ENCODE measurements at regions not wholly inside any gene's neighbourhood (a gene's known extent, or its start where the extent isn't known, plus 50 kb on each side); places are given as distances from the start of the nearest gene placed in this dataset.

DNA sequence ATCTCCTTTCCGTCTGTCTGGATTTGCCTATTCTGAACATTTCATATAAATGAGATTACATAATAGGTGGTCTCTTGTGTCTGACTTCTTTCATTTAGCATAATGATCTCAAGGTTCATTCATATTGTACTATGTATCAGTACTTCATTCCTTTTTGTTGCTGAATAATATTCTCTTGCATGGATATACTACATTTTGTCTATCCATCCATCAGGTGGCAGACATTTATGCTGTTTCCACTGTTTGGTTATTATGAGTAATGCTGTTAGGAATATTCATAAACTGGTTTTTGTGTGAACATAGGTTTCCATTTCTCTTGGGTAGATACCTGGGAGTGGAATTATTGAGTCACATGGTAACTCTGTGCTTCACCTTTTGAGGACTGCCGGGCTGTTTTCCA is 148.2 kb upstream of the PMEPA1 start:
- Histone ChIP-seq H3K9me3 (ENCODE audit: control insufficient read depth in 4 of 4, insufficient read depth in 3 of 4, low read length in 3 of 4) (peaks cover 0 to 1% (median 0%) of the 10 kb centered on the region in 4 donors), H3K4me3 (no peak overlapping the region), H3K27ac (ENCODE audit: low read depth in 1 of 2, low read length in 1 of 2) (no peak overlapping the region), H3K9ac (ENCODE audit: insufficient read depth in 1 of 2, low read length in 2 of 2) (no peak overlapping the region), H3K4me1 (ENCODE audit: control insufficient read depth in 5 of 5, insufficient read depth in 5 of 5, low read length in 5 of 5) (no peaks in the 10 kb centered on the region), H3K27me3 (ENCODE audit: control insufficient read depth in 3 of 3, insufficient read depth in 3 of 3, low read length in 2 of 3) (no peaks in the 10 kb centered on the region), H3K36me3 (ENCODE audit: control insufficient read depth in 4 of 4, insufficient read depth in 4 of 4, low read length in 4 of 4) (no peaks in the 10 kb centered on the region)
- WGBS, 2 donors: 89 to 91% methylated on average over 2 of the region's 2 CpGs
- no peak for DNase-seq
- TF ChIP-seq, protein P1, sequence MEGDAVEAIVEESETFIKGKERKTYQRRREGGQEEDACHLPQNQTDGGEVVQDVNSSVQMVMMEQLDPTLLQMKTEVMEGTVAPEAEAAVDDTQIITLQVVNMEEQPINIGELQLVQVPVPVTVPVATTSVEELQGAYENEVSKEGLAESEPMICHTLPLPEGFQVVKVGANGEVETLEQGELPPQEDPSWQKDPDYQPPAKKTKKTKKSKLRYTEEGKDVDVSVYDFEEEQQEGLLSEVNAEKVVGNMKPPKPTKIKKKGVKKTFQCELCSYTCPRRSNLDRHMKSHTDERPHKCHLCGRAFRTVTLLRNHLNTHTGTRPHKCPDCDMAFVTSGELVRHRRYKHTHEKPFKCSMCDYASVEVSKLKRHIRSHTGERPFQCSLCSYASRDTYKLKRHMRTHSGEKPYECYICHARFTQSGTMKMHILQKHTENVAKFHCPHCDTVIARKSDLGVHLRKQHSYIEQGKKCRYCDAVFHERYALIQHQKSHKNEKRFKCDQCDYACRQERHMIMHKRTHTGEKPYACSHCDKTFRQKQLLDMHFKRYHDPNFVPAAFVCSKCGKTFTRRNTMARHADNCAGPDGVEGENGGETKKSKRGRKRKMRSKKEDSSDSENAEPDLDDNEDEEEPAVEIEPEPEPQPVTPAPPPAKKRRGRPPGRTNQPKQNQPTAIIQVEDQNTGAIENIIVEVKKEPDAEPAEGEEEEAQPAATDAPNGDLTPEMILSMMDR (IDR thresholded peaks at IDR 0.05; ENCODE audit: control extremely low read depth, extremely low read depth): no peak
- ATAC-seq (ENCODE audit: insufficient read depth, low FRiP score): no peak

DNA sequence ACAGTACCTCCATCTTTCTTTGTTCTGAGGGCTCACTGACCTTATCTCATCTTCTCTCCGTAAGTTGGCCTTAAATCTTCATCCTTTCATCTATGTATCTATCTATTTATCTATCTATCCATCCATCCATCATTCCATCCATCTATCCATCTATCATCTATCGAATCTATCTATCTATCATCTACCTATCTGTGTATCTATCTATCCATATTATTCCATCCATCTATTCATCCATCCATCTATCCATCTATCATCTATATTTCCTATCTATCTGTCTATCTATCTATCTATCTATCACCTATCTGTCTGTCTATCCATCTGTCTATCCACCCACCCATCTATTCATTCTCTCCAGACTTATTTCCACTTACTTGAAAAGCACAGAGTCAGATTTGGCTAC is 147.3 kb upstream of the PMEPA1 start:
- Histone ChIP-seq H3K27me3 (ENCODE audit: control insufficient read depth in 3 of 3, insufficient read depth in 3 of 3, low read length in 2 of 3) (no peaks in the 10 kb centered on the region), H3K27ac (ENCODE audit: low read depth in 1 of 2, low read length in 1 of 2) (no peak overlapping the region), H3K4me1 (ENCODE audit: control insufficient read depth in 5 of 5, insufficient read depth in 5 of 5, low read length in 5 of 5) (no peaks in the 10 kb centered on the region), H3K36me3 (ENCODE audit: control insufficient read depth in 4 of 4, insufficient read depth in 4 of 4, low read length in 4 of 4) (no peaks in the 10 kb centered on the region), H3K4me3 (no peak overlapping the region), H3K9me3 (ENCODE audit: control insufficient read depth in 4 of 4, insufficient read depth in 3 of 4, low read length in 3 of 4) (peaks cover 0 to 1% (median 0%) of the 10 kb centered on the region in 4 donors), H3K9ac (ENCODE audit: insufficient read depth in 1 of 2, low read length in 2 of 2) (no peak overlapping the region)
- 94 to 100% methylated on average over 2 of the region's 2 CpGs for WGBS, 2 donors
- ATAC-seq (ENCODE audit: insufficient read depth, low FRiP score) (no peak), DNase-seq (no peak)
- TF ChIP-seq, protein P1 (IDR thresholded peaks at IDR 0.05; ENCODE audit: control extremely low read depth, extremely low read depth): no peak

DNA sequence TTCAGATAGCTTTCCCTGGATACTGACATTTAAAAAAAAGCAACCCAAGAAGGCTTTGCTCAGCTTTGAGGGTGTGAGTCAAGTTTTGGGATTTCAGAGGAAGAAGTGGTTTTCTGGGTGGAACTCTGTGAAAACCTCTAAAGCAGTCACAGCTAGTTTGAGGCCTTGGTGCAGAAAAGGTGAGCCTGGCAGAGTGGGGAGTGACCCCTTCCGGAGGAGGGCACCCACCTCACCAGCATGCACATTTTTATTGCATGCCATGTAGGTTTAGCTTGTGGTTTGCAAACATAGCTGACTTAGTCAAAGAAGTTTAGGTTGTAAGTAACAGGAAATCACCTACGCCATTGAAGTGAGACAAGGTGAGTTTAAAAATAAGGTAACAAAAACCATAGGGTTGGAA is 146.8 kb upstream of the PMEPA1 start:
- no peaks in the 10 kb centered on the region for H3K27me3 ChIP-seq (ENCODE audit: control insufficient read depth in 3 of 3, insufficient read depth in 3 of 3, low read length in 2 of 3)
- no peaks in the 10 kb centered on the region for H3K4me1 ChIP-seq (ENCODE audit: control insufficient read depth in 5 of 5, insufficient read depth in 5 of 5, low read length in 5 of 5)
- DNase-seq (no peak), ATAC-seq (ENCODE audit: insufficient read depth, low FRiP score) (no peak)
- H3K4me3 ChIP-seq: no peak overlapping the region
- H3K9ac ChIP-seq (ENCODE audit: insufficient read depth in 1 of 2, low read length in 2 of 2): no peak overlapping the region
- H3K27ac ChIP-seq (ENCODE audit: low read depth in 1 of 2, low read length in 1 of 2): no peak overlapping the region
- 89 to 96% methylated on average over 2 of the region's 2 CpGs for WGBS, 2 donors
- H3K9me3 ChIP-seq (ENCODE audit: control insufficient read depth in 4 of 4, insufficient read depth in 3 of 4, low read length in 3 of 4): peaks cover 0 to 1% (median 0%) of the 10 kb centered on the region in 4 donors
- TF ChIP-seq, protein P1 (IDR thresholded peaks at IDR 0.05; ENCODE audit: control extremely low read depth, extremely low read depth): no peak
- H3K36me3 ChIP-seq (ENCODE audit: control insufficient read depth in 4 of 4, insufficient read depth in 4 of 4, low read length in 4 of 4): no peaks in the 10 kb centered on the region

DNA sequence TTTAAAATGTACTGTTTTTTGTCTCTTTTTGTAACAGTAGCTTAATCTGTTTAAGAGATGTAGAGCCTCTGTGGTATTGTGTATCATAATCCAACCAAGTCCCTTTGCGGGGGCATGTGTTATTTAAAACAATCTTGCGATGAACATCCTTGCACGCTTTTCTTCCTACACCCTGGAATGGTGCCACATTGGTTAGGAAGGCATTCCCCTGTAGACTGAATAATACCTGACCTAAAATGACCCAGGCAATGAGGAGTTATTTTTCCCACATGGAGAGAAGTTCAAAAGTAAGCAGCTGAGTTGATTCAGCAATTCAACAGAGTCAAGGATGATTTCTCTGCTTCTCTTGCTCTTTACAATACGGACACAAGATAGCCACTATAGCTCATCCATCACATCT is 142.0 kb upstream of the PMEPA1 start:
- TF ChIP-seq, protein P1 (IDR thresholded peaks at IDR 0.05; ENCODE audit: control extremely low read depth, extremely low read depth): no peak
- DNase-seq (peak in 2 of 3 donors; percentile 10 to 42), ATAC-seq (ENCODE audit: insufficient read depth, low FRiP score) (no peak)
- no peaks in the 10 kb centered on the region for H3K27me3 ChIP-seq (ENCODE audit: control insufficient read depth in 3 of 3, insufficient read depth in 3 of 3, low read length in 2 of 3)
- H3K27ac ChIP-seq (ENCODE audit: low read depth in 1 of 2, low read length in 1 of 2): no peak overlapping the region
- H3K36me3 ChIP-seq (ENCODE audit: control insufficient read depth in 4 of 4, insufficient read depth in 4 of 4, low read length in 4 of 4): no peaks in the 10 kb centered on the region
- 75 to 84% methylated on average over 4 of the region's 4 CpGs for WGBS, 2 donors
- H3K4me1 ChIP-seq (ENCODE audit: control insufficient read depth in 5 of 5, insufficient read depth in 5 of 5, low read length in 5 of 5): no peaks in the 10 kb centered on the region
- H3K4me3 ChIP-seq: no peak overlapping the region
- no peak overlapping the region for H3K9ac ChIP-seq (ENCODE audit: insufficient read depth in 1 of 2, low read length in 2 of 2)
- no peaks in the 10 kb centered on the region for H3K9me3 ChIP-seq (ENCODE audit: control insufficient read depth in 4 of 4, insufficient read depth in 3 of 4, low read length in 3 of 4)

All from lung (tissue), 11 donors.